Immature natural killer cell (primary cell): ENCODE measurements at regions not wholly inside any gene's neighbourhood (a gene's known extent, or its start where the extent isn't known, plus 50 kb on each side); places are given as distances from the start of the nearest gene placed in this dataset.
"Not testable (repeated sequence)": the region's sequence is repeated elsewhere in the genome, so short reads cannot be mapped to it uniquely, and the experiment has no call there.

ENCODE experiments used
- DNase-seq, 3 donors: peaks; one replicate each; pipeline ENCODE4 v3.0.0; 2022; ENCODE audit warnings: mixed read lengths in 1 of 3
- H3K27ac Mint-ChIP-seq, 6 donors: one replicate each; pipeline ENCODE4 v1.8.0; 2020; ENCODE audit warnings: mixed read lengths in 6 of 6, mild to moderate bottlenecking in 5 of 6, inconsistent platforms in 4 of 6, moderate library complexity in 3 of 6
- H3K27me3 Mint-ChIP-seq, 3 donors: one replicate each; pipeline ENCODE4 v1.8.0; 2020 to 2021; ENCODE audit warnings: low read depth in 3 of 3, mild to moderate bottlenecking in 3 of 3, mixed read lengths in 3 of 3, moderate library complexity in 3 of 3, inconsistent platforms in 1 of 3
- H3K36me3 Mint-ChIP-seq, 3 donors: one replicate each; pipeline ENCODE4 v1.8.0; 2020; ENCODE audit warnings: mixed read lengths in 3 of 3, inconsistent platforms in 2 of 3, mild to moderate bottlenecking in 2 of 3
- H3K4me1 Mint-ChIP-seq, 2 donors: one replicate each; pipeline ENCODE4 v1.8.0; 2020; ENCODE audit warnings: inconsistent platforms in 2 of 2, mild to moderate bottlenecking in 2 of 2, mixed read lengths in 2 of 2, moderate library complexity in 1 of 2
- H3K4me3 Mint-ChIP-seq, 5 donors: one replicate each; pipeline ENCODE4 v1.8.0; 2020; ENCODE audit warnings: mild to moderate bottlenecking in 5 of 5, mixed read lengths in 5 of 5, inconsistent platforms in 3 of 5, moderate library complexity in 3 of 5
- H3K9me3 Mint-ChIP-seq, 6 donors: one replicate each; pipeline ENCODE4 v1.8.0; 2020; ENCODE audit warnings: mild to moderate bottlenecking in 6 of 6, mixed read lengths in 6 of 6, inconsistent platforms in 4 of 6, moderate library complexity in 3 of 6

DNA sequence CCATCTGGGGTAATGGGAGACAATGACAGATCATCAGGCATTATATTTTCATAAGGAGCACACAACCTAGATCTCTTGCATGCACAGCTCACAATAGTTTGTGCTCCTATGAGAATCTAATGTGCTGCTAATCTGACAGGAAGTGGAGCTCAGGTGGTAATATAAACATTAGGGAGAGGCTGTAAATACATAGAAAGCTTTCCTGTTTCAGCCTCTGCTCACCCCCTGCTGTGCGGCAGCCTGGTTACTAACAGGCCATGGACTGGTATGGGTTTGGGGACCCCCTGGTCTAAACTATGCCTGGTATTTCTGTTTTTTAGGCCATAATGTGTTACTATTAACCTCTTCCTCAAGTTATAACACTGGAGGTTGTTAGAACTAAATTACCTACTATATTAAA, 1373.7 kb downstream of the LRFN5 start:
- Mint-ChIP-seq H3K4me1 (no peaks in the 10 kb centered on the region), H3K36me3 (peaks cover 0 to 4% (median 0%) of the 10 kb centered on the region in 3 donors), H3K27me3 (peaks cover 0 to 1% (median 0%) of the 10 kb centered on the region in 3 donors), H3K27ac (no peak overlapping the region), H3K9me3 (peaks cover 11 to 35% (median 29%) of the 10 kb centered on the region in 6 donors), H3K4me3 (no peak overlapping the region)
- DNase-seq: no peak

DNA sequence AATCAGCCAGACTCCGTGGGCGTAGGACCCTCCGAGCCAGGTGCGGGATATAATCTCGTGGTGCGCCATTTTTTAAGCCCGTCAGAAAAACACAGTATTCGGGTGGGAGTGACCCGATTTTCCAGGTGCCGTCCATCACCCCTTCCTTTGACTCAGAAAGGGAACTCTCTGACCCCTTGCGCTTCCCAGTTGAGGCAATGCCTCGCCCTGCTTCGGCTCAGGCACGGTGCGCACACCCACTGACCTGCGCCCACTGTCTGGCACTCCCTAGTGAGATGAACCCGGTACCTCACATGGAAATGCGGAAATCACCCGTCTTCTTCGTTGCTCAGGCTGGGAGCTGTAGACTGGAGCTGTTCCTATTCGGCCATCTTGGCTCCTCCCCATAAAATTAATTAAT, 1366.5 kb downstream of the LRFN5 start:
- H3K9me3 Mint-ChIP-seq: peaks cover 9 to 25% (median 18%) of the 10 kb centered on the region in 6 donors
- not testable (repeated sequence) for H3K4me1 Mint-ChIP-seq, H3K4me3 Mint-ChIP-seq, H3K27me3 Mint-ChIP-seq, H3K36me3 Mint-ChIP-seq, DNase-seq, H3K27ac Mint-ChIP-seq

DNA sequence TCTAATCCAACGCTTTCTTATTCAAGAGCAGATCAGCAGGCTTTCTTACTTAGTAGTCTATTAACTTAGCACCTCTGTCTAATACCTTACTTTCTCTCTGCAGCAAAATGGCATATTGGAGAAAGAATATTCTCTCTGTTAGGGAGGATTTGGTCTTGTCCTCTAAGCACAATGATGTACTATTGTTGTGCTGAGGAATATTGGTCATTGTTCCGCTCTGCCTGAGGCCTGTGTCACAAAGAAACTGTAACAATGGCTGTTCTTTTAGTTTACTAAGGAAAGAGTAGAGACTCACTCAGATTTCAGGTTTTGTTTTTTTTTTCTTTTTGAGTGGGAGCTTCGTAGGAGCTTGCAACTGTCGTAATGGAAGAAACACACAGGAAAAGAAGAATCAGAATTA, 1358.8 kb downstream of the LRFN5 start:
- Mint-ChIP-seq H3K4me3 (no peak overlapping the region), H3K9me3 (peaks cover 4 to 34% (median 14%) of the 10 kb centered on the region in 6 donors), H3K4me1 (no peaks in the 10 kb centered on the region), H3K27ac (no peak overlapping the region), H3K27me3 (no peaks in the 10 kb centered on the region), H3K36me3 (no peaks in the 10 kb centered on the region)
- DNase-seq: no peak

DNA sequence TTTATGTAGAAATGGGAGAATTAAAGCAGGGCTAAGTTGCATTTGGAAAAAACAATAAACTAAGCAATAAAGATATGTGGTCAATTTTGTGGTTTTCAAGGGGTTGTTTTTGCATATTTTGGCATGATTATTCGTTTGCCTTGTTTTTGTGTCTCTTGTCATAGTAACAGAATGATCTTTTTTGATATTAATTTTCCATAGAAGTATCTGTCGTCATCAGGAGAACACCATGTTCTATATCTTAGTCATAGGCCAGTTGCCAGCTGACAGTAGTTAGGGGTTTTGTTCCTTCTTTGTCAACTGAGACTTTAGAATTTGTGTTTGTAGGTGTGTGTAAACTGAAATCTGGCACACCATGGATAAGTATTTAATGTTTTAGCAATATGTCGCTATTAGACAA, 1354.8 kb downstream of the LRFN5 start:
- Mint-ChIP-seq H3K36me3 (no peaks in the 10 kb centered on the region), H3K9me3 (peaks cover 10 to 36% (median 17%) of the 10 kb centered on the region in 6 donors), H3K4me3 (no peak overlapping the region), H3K27ac (no peak overlapping the region), H3K4me1 (no peaks in the 10 kb centered on the region), H3K27me3 (no peaks in the 10 kb centered on the region)
- DNase-seq: no peak

DNA sequence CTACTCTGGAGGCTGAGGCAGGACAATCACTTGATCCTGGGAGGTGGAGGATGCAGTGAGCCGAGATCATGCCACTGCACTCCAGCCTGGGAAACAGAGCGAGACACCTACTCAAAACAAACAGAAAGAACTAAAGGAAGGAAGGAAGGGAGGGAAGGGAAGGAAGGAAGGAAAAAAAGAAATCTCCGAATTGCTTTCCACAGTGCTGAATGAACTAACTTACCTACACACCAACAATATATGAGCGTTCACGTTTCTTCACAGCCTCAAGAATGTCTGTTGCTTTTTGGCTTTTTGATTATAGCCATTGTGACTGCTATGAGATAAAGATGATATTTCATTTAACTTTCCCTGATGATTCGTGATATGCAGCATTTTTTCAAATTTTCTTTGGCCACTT, 1343.7 kb downstream of the LRFN5 start:
- Mint-ChIP-seq H3K27me3 (no peaks in the 10 kb centered on the region), H3K4me1 (no peaks in the 10 kb centered on the region), H3K9me3 (peaks cover 16 to 56% (median 36%) of the 10 kb centered on the region in 6 donors), H3K4me3 (no peak overlapping the region), H3K27ac (no peak overlapping the region), H3K36me3 (no peaks in the 10 kb centered on the region)
- no peak for DNase-seq

DNA sequence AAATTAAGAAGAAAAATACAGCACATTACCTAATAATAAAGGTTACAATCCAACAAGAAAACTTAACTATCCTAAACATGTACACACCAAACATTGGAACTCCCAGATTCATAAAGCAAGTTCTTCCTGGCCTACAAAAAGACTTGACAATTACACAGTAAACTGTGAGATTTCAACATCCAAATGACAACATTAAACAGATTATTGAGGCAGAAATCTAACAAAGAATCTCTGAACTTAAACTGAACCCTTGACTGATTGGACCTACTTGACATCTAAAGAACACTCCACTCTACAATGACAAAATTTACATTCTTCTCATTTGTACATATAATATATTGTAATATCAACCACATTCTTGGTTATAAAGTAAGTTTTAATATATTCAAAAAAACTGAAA, 1341.3 kb downstream of the LRFN5 start:
- Mint-ChIP-seq H3K27ac (no peak overlapping the region), H3K4me3 (no peak overlapping the region), H3K36me3 (no peaks in the 10 kb centered on the region), H3K4me1 (no peaks in the 10 kb centered on the region), H3K9me3 (peaks cover 20 to 62% (median 42%) of the 10 kb centered on the region in 6 donors), H3K27me3 (peaks cover 0 to 3% (median 0%) of the 10 kb centered on the region in 3 donors)
- no peak for DNase-seq

DNA sequence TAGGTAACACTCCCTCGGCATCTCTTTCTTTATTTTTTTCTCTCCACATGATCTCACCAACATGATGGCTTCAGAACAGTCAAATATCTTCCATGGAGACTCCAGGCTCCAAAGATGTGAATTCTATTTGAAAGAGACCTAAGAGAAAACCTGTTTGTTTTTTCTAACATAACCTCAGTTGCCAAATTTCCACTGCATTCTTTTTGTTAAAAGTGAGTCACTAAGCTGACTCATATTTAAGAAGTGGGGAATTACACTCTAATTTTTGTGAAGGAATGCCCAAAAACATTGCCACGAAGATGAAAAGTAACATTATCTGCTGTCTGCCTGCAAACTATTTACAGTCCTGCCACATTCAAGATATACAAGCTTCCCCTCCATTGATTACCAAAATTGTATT, 1337.6 kb downstream of the LRFN5 start:
- Mint-ChIP-seq H3K27me3 (peaks cover 0 to 3% (median 0%) of the 10 kb centered on the region in 3 donors), H3K27ac (no peak overlapping the region), H3K36me3 (no peaks in the 10 kb centered on the region), H3K4me3 (no peak overlapping the region), H3K4me1 (no peaks in the 10 kb centered on the region), H3K9me3 (peaks cover 8 to 56% (median 29%) of the 10 kb centered on the region in 6 donors)
- DNase-seq: no peak

DNA sequence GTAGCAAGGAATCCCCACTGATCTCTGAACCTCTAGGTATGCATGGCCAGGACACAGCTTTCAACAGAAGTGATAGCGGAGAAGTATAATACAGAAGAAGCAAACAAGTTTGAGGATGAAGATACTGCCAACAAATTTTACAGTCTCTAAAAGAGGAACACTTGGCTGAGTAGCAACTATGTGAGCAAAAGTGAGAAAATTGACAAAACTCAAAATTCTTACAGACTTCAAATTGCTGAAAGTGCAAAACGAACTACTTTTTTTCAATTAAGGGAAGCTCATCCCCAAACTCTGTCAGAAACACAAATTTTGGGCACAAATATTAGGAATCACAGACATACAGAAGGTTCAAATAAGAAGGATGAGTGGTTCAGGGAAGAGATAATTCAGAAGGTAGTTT, 1324.6 kb downstream of the LRFN5 start:
- DNase-seq: no peak
- Mint-ChIP-seq H3K9me3 (peaks cover 12 to 43% (median 24%) of the 10 kb centered on the region in 6 donors), H3K27me3 (no peaks in the 10 kb centered on the region), H3K4me1 (no peaks in the 10 kb centered on the region), H3K36me3 (no peaks in the 10 kb centered on the region), H3K27ac (no peak overlapping the region), H3K4me3 (no peak overlapping the region)

DNA sequence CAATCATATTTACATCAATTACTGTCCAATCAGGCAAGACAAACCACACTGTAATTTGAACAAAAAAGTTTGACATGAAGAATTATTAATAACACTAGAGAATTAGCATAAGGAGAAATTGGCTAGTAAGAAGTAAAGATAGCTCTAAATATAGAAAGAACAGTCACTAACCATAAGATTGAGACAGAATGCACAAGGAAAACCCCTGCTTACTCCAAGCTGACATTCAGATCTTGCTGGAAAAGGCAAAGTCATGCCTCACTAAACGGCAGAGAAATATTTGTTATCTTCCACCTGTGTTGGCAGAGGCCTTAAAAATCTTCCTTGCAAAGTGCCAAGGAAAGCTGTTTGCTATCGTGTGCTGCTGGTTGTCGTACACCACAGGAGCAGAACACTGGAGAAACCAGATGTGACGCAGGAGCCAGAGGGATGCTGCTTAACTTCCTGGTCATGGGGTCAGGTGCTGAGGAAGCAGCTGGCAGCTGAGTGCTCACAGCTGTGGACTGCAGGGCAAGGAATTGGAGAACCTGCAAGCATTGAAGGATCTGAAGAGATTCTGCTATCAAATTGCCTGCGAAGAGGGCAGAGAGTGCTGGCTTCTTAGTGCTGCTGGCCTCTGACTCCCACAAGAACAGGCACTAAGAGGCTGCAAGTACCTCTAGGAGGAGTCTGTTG, 1323.3 kb downstream of the LRFN5 start:
- peaks cover 0 to 2% (median 0%) of the 10 kb centered on the region in 3 donors for H3K27me3 Mint-ChIP-seq
- no peak for DNase-seq
- no peak overlapping the region for H3K27ac Mint-ChIP-seq
- H3K9me3 Mint-ChIP-seq: peaks cover 16 to 57% (median 28%) of the 10 kb centered on the region in 6 donors
- H3K36me3 Mint-ChIP-seq: no peaks in the 10 kb centered on the region
- H3K4me1 Mint-ChIP-seq: no peaks in the 10 kb centered on the region
- no peak overlapping the region for H3K4me3 Mint-ChIP-seq

DNA sequence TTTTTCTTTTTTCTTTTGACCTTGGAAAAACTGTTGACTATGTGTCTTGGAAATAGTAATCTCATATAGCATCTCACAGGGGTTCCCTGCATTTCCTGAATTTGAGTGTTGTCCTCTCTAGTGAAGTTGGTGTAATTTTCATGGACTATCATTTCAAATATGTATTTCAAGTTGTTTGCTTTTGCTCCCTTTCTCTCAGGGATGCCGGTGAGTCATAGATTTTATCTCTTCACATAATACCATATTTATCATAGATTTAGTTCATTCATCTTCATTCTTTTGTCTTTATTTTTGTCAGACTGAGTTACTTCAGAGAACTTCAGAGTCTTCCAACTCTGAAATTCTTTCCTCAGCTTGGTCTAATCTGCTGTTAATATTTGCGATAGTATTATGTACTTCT, 1320.6 kb downstream of the LRFN5 start:
- Mint-ChIP-seq H3K27me3 (peaks cover 0 to 2% (median 0%) of the 10 kb centered on the region in 3 donors), H3K4me1 (no peaks in the 10 kb centered on the region), H3K27ac (no peak overlapping the region), H3K36me3 (no peaks in the 10 kb centered on the region), H3K9me3 (peaks cover 24 to 74% (median 42%) of the 10 kb centered on the region in 6 donors), H3K4me3 (no peak overlapping the region)
- DNase-seq: no peak

DNA sequence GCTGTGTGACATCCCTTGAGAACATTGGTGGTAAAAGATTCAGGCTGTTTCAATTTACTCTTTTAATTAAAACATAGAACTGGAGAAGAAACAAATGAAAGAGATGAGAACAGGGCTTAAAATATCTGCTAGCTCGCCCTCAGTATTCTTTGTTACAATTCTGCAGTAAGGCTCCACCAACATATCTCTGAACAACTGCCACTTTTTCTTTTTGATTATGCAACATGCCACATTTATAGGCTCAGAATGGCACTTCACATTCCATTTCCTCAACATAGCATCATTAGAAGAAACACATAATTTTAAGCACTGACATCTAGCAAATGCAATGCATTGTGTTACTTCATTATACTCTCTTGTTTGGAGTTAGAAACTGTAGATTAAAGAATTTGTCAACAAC, 1315.2 kb downstream of the LRFN5 start:
- Mint-ChIP-seq H3K27me3 (peaks cover 0 to 2% (median 1%) of the 10 kb centered on the region in 3 donors), H3K4me1 (no peaks in the 10 kb centered on the region), H3K36me3 (no peaks in the 10 kb centered on the region), H3K27ac (no peak overlapping the region), H3K9me3 (peaks cover 12 to 54% (median 42%) of the 10 kb centered on the region in 6 donors), H3K4me3 (no peak overlapping the region)
- DNase-seq: no peak

DNA sequence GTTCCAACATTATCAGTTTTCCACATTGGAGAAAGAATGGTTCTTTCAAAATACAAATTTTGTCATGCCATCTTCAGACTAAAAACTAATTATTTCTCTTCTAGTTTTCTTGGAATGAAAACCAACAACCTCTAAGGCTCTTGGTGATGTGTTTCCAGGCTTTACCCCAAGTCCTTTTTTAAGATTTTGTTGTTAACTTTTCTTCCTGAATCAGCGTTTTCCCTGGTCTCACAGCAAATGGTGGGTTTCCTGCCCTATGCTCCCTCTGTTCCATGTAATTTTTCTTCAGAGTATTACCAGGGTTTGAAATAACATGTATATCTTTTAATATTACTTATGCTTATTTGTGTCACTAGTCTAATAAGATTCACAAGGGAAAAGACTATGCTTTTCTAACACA, 1311.9 kb downstream of the LRFN5 start:
- H3K27me3 Mint-ChIP-seq: peaks cover 0 to 4% (median 0%) of the 10 kb centered on the region in 3 donors
- no peak for DNase-seq
- no peaks in the 10 kb centered on the region for H3K36me3 Mint-ChIP-seq
- H3K4me1 Mint-ChIP-seq: no peaks in the 10 kb centered on the region
- H3K9me3 Mint-ChIP-seq: peaks cover 12 to 47% (median 34%) of the 10 kb centered on the region in 6 donors
- H3K27ac Mint-ChIP-seq: no peak overlapping the region
- no peak overlapping the region for H3K4me3 Mint-ChIP-seq

DNA sequence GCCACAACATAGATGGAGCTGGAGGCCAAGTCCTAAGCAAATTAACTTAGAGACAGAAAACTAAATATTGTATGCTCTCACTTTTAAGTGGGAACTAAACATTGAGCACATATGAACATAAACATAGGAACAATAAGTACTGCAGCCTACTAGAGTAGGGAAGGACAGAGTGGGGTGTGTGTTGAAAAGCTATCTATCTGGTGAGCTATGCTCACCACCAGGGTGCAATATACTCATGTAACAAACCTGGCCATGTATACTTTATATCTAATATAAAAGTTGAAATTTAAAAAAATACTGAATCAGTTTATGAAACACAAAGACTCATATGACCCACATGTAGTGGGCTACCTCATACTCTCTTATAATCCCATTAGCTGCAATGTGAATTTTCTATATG, 1305.0 kb downstream of the LRFN5 start:
- H3K27me3 Mint-ChIP-seq: peaks cover 0 to 3% (median 1%) of the 10 kb centered on the region in 3 donors
- H3K9me3 Mint-ChIP-seq: peaks cover 9 to 42% (median 26%) of the 10 kb centered on the region in 6 donors
- H3K27ac Mint-ChIP-seq: no peak overlapping the region
- H3K4me1 Mint-ChIP-seq: no peaks in the 10 kb centered on the region
- H3K4me3 Mint-ChIP-seq: no peak overlapping the region
- no peaks in the 10 kb centered on the region for H3K36me3 Mint-ChIP-seq
- no peak for DNase-seq

DNA sequence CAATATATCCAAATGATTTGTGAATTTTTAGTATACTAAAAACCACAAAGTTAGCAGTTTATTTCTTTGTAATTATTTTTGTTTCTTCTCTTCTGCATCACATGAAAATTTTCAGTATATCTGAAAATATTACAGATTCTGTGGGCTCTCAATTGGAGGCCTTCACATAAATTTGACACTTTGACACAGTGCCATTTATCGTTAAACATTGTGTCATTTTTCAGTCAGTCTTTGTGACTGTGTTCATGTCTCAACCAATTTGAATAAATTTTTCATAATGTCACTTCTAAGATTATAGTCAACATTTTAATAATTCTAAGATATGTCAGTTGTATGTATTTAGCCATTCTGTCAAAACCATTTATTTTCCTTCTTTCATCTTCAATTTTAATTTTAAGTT, 1303.0 kb downstream of the LRFN5 start:
- peaks cover 0 to 1% (median 0%) of the 10 kb centered on the region in 3 donors for H3K27me3 Mint-ChIP-seq
- no peaks in the 10 kb centered on the region for H3K4me1 Mint-ChIP-seq
- no peak for DNase-seq
- peaks cover 9 to 39% (median 24%) of the 10 kb centered on the region in 6 donors for H3K9me3 Mint-ChIP-seq
- H3K27ac Mint-ChIP-seq: no peak overlapping the region
- no peaks in the 10 kb centered on the region for H3K36me3 Mint-ChIP-seq
- no peak overlapping the region for H3K4me3 Mint-ChIP-seq

DNA sequence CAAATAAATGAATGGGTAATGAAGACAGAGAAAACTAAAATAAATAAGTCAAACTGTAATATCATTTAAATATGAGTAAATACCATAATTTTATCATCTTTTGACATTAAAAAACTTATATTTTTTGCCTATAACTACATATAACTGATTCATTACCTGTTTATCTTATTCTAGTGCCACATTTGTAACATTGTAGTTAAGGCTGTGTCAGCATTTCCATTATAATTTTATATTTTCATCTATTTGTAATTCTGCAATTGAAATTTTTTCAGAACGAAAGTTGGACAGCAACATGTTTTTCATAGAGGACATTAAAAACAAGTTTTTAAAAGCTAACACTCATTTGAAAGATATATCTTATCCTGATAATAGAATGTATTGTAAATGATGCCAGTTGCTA, 1286.5 kb downstream of the LRFN5 start:
- no peak overlapping the region for H3K27ac Mint-ChIP-seq
- no peak overlapping the region for H3K4me3 Mint-ChIP-seq
- H3K27me3 Mint-ChIP-seq: no peaks in the 10 kb centered on the region
- DNase-seq: no peak
- H3K4me1 Mint-ChIP-seq: no peaks in the 10 kb centered on the region
- peaks cover 8 to 49% (median 34%) of the 10 kb centered on the region in 6 donors for H3K9me3 Mint-ChIP-seq
- H3K36me3 Mint-ChIP-seq: no peaks in the 10 kb centered on the region
